ENCODE measurements at regions not wholly inside any gene's neighbourhood (a gene's known extent, or its start where the extent isn't known, plus 50 kb on each side); places are given as distances from the start of the nearest gene placed in this dataset.

GRCh38 chrX:43002526-43003203 lies 224.7 kb upstream of the PPP1R2C start:
- TF ChIP-seq CTCF (conservative IDR thresholded peaks at IDR 0.05; ENCODE audit: low read depth in 2 of 2), result no peak
- TF ChIP-seq POLR2AphosphoS5 (IDR thresholded peaks at IDR 0.05; ENCODE audit: low read depth), result no peak
- TF ChIP-seq EZH2 (IDR thresholded peaks at IDR 0.05; ENCODE audit: low read depth, unreplicated experiment), result no peak
- no peak for TF ChIP-seq STAT1 (IDR thresholded peaks at IDR 0.05; ENCODE audit: unreplicated experiment)
- TF ChIP-seq EZH2phosphoT487 (IDR thresholded peaks at IDR 0.05; ENCODE audit: unreplicated experiment), result no peak
- TF ChIP-seq ZNF114 (CRISPR knock-in tag; IDR thresholded peaks at IDR 0.05), result no peak
- TF ChIP-seq CREB1 (CRISPR knock-in tag; IDR thresholded peaks at IDR 0.05; ENCODE audit: low read depth), result no peak
- no peak for TF ChIP-seq REST (IDR thresholded peaks at IDR 0.05; ENCODE audit: unreplicated experiment)
- TF ChIP-seq ZNF331 (CRISPR knock-in tag; IDR thresholded peaks at IDR 0.05; ENCODE audit: low read depth), result no peak
- TF ChIP-seq JUNB (IDR thresholded peaks at IDR 0.05; ENCODE audit: unreplicated experiment), result no peak
- no peak for TF ChIP-seq ETS1 (IDR thresholded peaks at IDR 0.05)
- TF ChIP-seq NANOG (IDR thresholded peaks at IDR 0.05; ENCODE audit: borderline replicate concordance), result no peak

Data from GM23338 (cell line).